ENCODE measurements at regions not wholly inside any gene's neighbourhood (a gene's known extent, or its start where the extent isn't known, plus 50 kb on each side); places are given as distances from the start of the nearest gene placed in this dataset.

- no peak for DNase-seq
Measured at GRCh38 chr2:163541943-163542342, 193.9 kb downstream of the FIGN start.

- DNase-seq = no peak
Measured at GRCh38 chr2:163541495-163541894, 194.3 kb downstream of the FIGN start.

GRCh38 chr2:163528640-163529217 is 207.1 kb downstream of the FIGN start:
- DNase-seq = no peak

DNA sequence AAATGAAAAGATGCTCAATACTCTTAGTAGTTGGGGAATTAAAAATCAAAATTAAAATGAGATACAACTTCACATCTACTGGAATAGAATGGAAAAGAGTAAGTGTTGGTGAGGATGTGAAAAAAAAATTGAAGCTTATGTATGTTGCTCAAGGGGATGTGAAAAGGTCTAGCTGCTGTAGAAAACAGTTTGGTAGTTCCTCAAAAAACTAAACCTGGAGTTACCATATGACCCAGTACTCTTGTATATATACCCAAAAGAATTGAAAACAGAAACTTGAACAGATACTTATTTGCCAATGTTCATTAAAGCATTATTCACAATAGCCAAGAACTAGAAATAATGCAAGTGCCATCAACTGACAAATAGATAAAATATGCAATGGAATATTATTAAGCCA is 208.4 kb downstream of the FIGN start:
- DNase-seq = no peak

- DNase-seq = no peak
Measured at GRCh38 chr2:163518762-163519161, 217.0 kb downstream of the FIGN start.

DNA sequence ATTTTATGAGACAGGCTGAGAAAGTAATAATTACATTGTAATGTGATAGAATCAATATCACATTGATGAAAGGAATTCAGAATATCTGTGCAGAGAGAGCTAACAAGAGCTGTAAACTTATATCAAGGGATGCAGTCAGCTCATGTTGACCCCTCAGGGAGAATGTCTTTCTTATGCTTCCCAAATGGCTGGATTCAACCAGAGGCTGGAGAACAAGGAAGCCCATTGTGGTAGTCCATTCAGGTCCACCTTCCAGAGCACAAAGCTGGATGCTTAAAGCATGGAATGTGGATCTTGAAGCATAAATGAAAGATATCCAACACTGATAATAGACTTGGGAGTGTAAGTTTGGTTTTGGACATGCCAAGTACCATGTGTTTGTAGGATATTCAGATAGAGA is 220.0 kb downstream of the FIGN start:
- no peak for DNase-seq

DNA sequence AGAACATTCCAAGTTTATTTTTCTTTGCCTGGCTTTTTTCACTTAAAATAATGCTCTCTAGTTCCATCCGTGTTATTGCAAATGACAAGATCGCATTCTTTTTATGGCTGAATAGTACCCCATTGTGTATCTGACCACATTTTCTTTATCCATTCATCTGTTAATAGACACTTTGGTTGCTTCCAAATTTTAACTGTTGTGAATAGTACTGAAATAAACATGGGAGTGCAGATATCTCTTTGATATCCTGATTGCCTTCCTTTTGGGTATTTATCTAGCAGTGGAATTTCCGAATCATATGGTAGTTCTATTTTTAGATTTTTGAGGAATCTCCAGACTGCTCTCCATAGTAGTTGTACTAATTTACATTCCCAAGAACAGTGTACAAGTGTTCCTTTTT is 230.5 kb downstream of the FIGN start:
- DNase-seq = no peak

GRCh38 chr2:163493359-163494298 is 242.2 kb downstream of the FIGN start:
- DNase-seq = no peak

GRCh38 chr2:163491850-163492249 is 244.0 kb downstream of the FIGN start:
- no peak for DNase-seq

DNA sequence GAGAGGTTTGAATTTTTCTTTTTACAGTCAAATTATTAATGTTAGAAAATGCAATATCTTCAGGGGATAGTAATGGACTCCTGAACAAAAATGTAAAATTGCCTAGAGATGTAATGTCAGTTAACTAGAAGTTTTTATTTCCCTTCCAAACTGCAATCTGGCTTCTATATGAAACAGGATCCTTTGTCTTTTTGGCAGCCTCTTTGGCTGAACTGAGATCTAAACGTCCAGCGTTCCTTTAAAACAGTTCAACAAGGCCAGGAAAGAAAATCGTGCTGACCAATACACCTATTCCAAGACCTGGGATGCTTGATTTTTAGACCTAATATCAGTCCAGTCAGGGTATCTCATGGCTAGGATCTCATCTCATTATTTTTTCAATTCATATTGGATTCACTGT is 245.5 kb downstream of the FIGN start:
- DNase-seq = no peak

DNA sequence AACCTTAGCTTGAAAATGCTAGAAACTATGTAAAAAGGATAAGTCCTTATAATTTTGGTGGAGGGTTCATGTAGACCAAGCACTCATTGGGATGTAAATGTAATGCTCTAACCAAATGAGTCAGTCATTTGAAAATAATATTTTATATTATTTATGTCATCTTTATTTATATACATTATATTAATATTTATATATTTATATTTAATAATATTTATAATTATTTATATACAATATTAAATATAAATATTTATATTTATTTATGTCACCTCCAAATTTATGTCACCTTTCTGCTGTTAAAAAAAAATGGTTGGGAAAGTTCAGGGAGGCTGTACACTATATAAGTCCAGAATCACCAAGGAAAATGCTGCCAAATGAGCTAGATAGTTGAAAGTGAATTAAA is 254.3 kb downstream of the FIGN start:
- no peak for DNase-seq

DNA sequence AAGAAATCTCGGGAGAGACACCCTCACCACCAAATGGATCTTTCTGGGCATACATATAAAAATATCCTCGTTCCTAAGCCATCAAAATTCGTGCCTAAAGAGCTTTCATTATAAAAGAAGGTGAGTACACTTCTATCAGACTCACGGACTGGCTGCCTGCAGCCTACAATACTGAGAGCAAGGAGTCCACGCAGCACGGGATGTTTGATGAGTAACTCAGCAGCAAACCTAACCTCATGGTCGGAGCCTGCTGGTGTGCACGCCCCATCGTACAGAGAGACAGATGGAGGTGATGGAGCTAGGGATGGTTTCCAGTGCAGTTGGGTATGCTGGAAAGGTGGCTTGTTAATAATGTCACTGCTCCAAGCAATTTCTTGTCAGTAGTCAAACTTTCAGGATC is 256.2 kb downstream of the FIGN start:
- DNase-seq = no peak

- DNase-seq = no peak
Measured at GRCh38 chr2:163475815-163476214, 260.0 kb downstream of the FIGN start.

DNA sequence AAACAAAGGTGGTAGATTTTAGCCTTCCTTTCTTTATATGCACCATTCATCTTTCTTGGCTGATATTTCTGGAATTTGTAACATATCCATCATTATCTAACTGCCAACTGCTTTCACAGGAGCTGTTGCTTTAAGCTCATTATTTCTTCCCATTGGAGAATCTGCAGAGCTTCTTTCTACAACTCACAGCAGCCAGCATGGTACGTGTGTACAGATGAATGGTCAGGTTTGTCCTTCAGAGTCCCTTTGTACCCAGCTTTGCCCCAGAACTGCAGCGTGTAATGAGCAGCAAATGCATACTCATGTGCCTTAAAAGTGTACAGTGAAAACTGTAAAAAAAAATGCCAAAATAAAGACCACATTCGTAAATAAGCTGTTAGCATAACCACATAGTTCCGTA is 260.9 kb downstream of the FIGN start:
- no peak for DNase-seq

GRCh38 chr2:163474319-163474744 is 261.5 kb downstream of the FIGN start:
- DNase-seq = no peak

GRCh38 chr2:163471947-163472346 is 263.9 kb downstream of the FIGN start:
- DNase-seq = no peak

- DNase-seq = peak in 21 of 58 donors; percentile 2 to 58 (median 14)
Measured at GRCh38 chr2:163469561-163469962, 266.2 kb downstream of the FIGN start.

DNA sequence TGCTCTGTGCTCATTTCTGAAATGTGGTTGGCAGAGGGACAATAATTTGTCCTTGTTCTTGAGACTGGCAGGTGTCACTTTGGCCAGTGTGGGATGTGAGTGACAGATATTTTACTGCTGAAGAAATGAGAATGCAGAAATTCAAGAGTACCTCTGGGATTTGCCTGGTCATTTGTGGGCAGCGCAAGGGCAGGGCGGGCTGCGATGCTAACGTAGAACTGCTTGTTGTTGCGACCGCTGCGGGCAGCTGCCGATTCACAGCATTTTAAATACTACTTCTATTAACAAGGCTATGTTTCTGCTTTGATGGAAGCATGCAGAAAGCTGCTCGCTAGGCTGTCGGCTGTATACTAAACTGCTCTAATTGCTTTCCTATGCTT is 268.6 kb downstream of the FIGN start:
- peak in 5 of 58 donors; percentile 1 to 9 (median 3) for DNase-seq

DNA sequence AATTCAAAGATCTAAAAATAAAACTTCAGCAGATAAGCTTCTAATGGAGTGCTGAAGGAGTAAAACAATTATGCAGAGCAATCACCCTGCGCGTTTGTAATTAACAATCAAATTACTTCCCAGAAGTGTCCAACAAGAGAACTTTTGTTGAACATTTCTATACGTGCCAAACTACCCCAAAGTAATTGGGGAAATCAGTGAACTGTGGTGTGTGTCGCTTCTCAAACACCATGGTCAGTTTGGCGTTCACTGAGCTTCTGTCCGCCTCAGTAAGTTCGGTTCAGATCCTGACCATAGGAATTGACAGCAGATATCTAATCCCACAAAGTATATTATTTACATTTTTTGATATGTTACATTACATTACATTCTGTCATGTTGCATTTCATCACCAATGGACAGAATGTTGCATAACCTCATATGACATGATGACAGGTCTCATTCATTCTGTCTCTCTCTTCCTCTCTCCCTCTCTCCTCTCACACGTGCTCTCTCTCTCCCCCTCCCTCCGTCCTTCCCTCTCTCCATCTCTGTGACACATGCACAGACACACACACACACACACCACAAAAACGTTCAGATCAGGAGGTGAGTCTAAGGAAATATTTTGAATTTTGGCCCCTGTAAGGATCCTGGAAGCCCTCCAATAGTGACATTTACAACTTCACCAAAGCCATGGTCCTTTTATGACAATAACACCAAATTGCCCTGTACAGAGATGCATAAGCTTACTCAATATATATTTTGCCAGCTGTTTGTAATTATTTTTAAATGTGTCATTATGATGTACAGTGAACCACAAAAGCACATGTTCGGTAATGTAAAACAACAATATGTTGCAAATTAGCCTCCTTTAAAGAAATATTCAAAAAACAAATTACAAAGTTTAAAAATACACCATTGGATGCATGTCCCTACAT is 269.2 kb downstream of the FIGN start:
- DNase-seq = no peak

DNA sequence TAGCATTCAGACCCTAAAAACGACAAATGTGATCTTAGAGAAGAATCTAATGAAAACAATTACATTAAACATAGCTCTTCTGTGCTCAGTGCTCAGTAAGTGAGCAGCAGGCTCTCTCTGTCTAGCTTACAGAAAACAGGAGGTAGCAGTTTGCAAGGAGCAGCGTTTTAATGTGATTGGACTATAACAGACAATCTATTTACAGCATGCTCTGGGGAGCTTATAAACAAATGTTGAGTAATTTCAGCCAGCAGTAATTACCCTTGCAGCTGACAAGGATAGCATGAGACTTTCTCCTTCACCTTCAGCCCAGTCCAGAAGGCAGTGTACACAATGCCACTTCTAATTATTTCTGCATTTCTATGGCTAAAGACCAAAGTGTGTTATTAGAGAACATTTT is 270.4 kb downstream of the FIGN start:
- DNase-seq = no peak

DNA sequence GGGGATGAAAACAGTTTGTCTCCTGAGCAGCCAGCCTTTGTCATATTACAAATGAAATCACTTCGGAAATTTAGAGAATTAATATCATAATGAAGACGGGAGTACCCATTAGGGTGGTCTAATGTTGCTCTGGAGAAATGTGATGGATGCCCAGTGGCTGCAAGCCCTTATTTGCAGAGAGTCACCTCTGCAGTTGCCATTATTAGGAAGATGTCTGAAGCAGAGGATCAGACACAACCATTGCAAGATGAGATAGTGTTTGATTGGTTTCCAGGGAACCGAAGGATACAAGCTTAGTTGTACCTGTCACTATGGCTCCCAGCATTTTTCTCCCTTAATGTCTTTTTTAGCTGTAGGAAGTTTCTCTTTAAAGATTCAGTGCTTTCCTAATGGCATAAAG is 272.4 kb downstream of the FIGN start:
- DNase-seq = no peak

GRCh38 chr2:163462993-163463392 is 272.8 kb downstream of the FIGN start:
- no peak for DNase-seq

All from anterior cingulate cortex (tissue), 58 donors.